Stimulated activated CD8-positive, alpha-beta memory T cell treated with anti-CD3 and anti-CD28 coated beads, Interleukin-7, amount 100 ng/mL, for 4 hours (primary cell): ENCODE measurements at regions not wholly inside any gene's neighbourhood (a gene's known extent, or its start where the extent isn't known, plus 50 kb on each side); places are given as distances from the start of the nearest gene placed in this dataset.

Source experiments
- DNase-seq, 2 donors: peaks; one replicate each; pipeline ENCODE4 v3.0.0-alpha.2; 2020; ENCODE audit warnings: low read depth in 2 of 2

- DNase-seq: no peak
Observed at GRCh38 chr2:136182315-136182714, 64.4 kb upstream of the CXCR4 start.

DNA sequence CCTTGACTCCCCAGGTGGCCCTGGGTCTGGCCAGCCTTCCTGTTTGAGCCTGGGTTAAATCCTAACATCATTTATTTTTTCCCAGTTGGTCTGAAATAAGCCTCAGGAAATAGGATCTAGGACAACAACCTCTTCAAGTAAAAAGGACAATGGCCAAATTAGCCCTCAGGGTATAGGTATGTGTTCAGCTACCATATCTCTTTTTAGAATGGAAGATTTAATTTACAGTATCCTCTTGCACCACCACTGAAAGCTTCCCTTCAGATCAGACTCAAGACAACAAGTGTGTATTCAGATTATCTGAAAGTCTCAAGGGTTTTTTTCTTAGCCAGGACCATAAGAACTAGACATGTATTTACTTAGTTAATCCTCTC, 61.6 kb upstream of the CXCR4 start:
- no peak for DNase-seq

DNA sequence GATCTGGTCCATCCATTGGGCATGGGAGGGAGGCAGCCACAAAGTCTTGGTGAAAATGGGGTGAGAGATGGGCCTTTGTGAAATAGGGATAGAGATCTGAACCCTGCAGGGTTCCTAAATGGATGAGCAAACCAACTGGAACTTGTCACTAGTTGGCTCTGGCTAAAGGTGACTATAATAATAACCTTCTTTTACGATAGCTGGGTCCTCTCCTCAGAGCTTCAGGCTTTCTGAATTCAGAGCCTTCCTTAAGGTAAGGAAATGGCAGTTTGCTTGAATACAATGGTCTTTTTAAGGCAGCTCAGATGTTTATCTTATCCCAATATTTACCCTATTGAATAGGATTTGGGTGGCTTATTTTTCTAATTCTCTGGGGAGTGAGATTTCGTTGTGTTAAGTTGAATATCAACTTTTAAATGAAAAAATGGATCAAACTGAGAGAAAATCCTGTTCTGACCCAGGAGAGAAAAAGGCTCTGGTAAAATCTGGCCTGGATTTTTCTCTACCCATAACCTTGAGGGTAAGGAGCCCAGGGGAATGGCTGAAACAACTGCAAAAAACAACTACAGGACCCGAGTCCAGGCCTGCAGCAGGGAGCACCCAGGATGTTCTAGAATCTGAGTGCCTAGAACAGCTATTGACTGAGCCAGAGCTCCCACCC, 61.1 kb upstream of the CXCR4 start:
- no peak for DNase-seq

- DNase-seq: no peak
Observed at GRCh38 chr2:136175868-136176267, 57.9 kb upstream of the CXCR4 start.

DNA sequence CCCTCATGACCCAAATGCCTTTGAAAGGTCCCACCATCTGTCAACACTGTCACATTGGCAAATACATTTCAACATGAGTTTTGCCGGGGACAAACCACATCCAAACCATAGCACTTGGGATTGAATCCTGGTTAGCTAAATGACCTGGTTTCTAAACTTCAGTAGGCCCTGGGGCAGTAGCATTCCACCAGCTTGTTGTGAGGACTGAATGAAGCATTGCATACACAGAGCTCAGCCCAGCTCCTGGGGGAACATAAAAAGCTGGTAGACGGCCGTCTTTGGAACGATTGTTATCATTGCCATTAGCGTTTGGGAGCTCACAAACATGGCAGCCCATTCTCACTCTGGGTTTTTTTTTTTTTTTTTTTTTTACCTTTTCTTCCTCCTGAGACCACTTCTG, 57.5 kb upstream of the CXCR4 start:
- no peak for DNase-seq

DNA sequence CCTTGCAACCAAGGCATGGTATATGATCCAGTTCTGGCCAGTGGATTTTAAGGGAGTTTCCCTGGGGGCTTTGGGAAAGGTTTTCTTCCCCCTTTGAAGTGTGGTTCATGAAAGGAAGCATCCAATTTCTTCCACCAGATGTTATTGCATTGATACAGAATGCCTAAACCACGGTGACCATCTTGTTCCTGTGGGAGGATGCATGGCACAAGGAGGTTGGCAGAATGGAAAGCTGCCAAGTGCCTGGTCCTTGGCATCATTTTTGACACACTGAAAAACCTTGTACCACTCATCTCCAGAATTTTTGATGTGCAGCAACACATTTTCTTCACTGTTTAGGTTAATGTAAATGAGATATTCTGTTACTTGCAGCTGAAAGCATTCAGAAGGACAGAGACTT, 55.2 kb upstream of the CXCR4 start:
- no peak for DNase-seq

DNA sequence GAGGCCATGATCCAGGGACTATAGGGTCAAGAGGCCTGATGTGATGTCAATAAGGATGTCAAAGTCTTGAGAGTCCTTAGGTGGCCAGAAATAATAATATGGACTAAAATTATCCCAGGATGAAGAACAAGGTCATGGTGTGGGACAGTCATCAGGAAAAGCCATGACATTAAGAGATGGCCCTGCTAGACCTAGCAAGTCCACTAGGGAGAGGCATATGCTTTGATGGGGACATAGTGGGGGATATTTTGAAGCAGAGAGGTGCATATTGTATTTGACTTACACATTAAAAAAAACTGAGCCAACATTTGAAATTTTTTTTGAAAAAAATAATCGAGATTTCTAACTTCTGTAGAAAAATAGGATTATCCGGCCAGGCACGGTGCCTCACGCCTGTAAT, 53.3 kb upstream of the CXCR4 start:
- no peak for DNase-seq

- no peak for DNase-seq
Observed at GRCh38 chr2:136168720-136169119, 50.8 kb upstream of the CXCR4 start.

DNA sequence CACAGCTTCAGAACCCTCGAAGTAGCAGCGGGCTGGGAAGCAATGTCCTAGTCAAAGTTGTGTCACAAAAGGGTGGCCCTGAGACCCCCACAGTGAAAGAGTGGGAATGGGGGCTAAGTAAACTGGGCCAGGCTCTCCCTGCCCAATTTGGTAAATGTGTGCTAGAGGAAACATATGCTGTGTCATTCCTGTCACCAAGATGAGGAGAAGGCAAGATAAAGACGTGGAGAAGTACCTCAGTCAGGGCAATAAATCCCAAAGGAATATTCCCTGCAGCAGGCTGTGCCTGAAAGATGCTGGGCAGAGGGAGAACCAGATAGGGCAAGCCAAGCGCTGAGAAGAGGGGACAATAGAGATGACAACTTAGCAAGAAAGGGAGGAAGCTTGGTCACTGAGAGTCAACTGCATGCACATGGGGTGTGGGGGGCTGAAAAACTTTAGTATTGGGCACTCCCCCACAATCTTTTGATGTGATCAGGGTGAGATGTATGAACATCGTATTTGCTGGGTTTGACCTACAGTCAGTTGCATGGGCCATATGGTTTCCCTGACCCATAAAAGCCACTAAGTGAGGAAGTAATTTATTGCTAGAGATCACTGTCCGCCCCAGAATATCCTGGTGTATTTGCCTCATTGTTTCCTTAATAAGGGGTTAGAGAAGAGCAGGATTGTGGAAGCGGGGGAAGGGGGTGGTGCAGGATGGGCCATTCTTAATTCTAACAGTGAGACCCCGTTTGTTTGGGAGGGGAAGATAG, 49.9 kb upstream of the CXCR4 start:
- no peak for DNase-seq
